B cell (primary cell): ENCODE measurements at regions not wholly inside any gene's neighbourhood (a gene's known extent, or its start where the extent isn't known, plus 50 kb on each side); places are given as distances from the start of the nearest gene placed in this dataset.

Source experiments
- ATAC-seq: fragments of 200-7000 bp; cut with Tn5 transposase; one replicate; pipeline ENCODE4 v1.10.0; 2021; ENCODE audit warnings: low read depth, mild to moderate bottlenecking, moderate number of reproducible peaks, moderate library complexity
- CTCF ChIA-PET: fragments of 350-600 bp; sonication (Branson Sonifier 250); formaldehyde crosslinking; loops from one replicate; lab custom pipeline; 2021; ENCODE audit warnings: antibody characterized with exemption, inconsistent platforms; lab: Charles Lee
- POLR2A ChIA-PET: fragments of 350-600 bp; sonication (Branson Sonifier 250); formaldehyde crosslinking; loops from one replicate; lab custom pipeline; 2021; ENCODE audit warnings: antibody characterized with exemption; lab: Charles Lee
- DNase-seq: peaks from one replicate; pipeline ENCODE4 v3.0.0; 2013
- H2AFZ ChIP-seq: 2 replicates; pipeline ENCODE4 v1.6.1; 2012; ENCODE audit warnings: mild to moderate bottlenecking, low read depth, low read length; ENCODE audit not compliant: insufficient read depth, poor library complexity, severe bottlenecking
- H3K27ac ChIP-seq, 2 donors: 1 replicate in 1 of 2; 2 replicates in 1 of 2; pipeline ENCODE4 v1.5.1; 2012 to 2013; ENCODE audit warnings: low read length in 2 of 2, mild to moderate bottlenecking in 2 of 2, moderate library complexity in 1 of 2
- H3K27me3 ChIP-seq, 4 experiments: fragments of 200-600 bp in 1 of 4; sonication (generic) in 1 of 4; replicated peaks in 1 of 4; 1 replicate in 2 of 4; 2 replicates in 2 of 4; pipeline versions ENCODE4 v1.6.1 to v1.7.0; 2013 to 2016; ENCODE audit warnings: low read length in 3 of 4, mild to moderate bottlenecking in 2 of 4, mixed read lengths in 1 of 4, moderate library complexity in 1 of 4; ENCODE audit not compliant: insufficient read depth in 4 of 4, control insufficient read depth in 3 of 4; ENCODE audit errors: control extremely low read depth in 1 of 4
- H3K36me3 ChIP-seq, 2 experiments: replicated peaks in 1 of 2; 1 replicate in 1 of 2; 2 replicates in 1 of 2; pipeline versions ENCODE4 v1.6.1 to v1.7.1; 2013; ENCODE audit warnings: low read length in 1 of 2; ENCODE audit not compliant: insufficient read depth in 2 of 2, control insufficient read depth in 1 of 2; ENCODE audit errors: control extremely low read depth in 1 of 2, extremely low read depth in 1 of 2
- H3K4me1 ChIP-seq, 2 donors: fragments of 200-600 bp in 1 of 2; sonication (generic) in 1 of 2; 1 replicate in 1 of 2; 2 replicates in 1 of 2; pipeline versions ENCODE4 v1.5.1 to v1.6.1; 2013 to 2017; ENCODE audit warnings: low read length in 2 of 2; ENCODE audit not compliant: control insufficient read depth in 2 of 2, insufficient read depth in 2 of 2
- H3K4me2 ChIP-seq: replicated peaks from 2 replicates; pipeline ENCODE3; 2012; ENCODE audit warnings: mild to moderate bottlenecking, low read depth, low read length; ENCODE audit not compliant: poor library complexity, severe bottlenecking
- H3K4me3 ChIP-seq, 5 experiments: fragments of 200-600 bp in 1 of 5; sonication (generic) in 1 of 5; 1 replicate in 3 of 5; 2 replicates in 2 of 5; pipeline versions ENCODE4 v1.5.1 to v1.7.0; 2011 to 2016; ENCODE audit warnings: low read length in 4 of 5, mild to moderate bottlenecking in 4 of 5, low read depth in 2 of 5, control low read depth in 1 of 5, moderate library complexity in 1 of 5; ENCODE audit not compliant: insufficient read depth in 1 of 5; ENCODE audit errors: control extremely low read depth in 1 of 5, extremely low read depth in 1 of 5
- H3K79me2 ChIP-seq: fragments of 200-600 bp; sonication (generic); one replicate; pipeline ENCODE4 v1.6.0; 2016; ENCODE audit warnings: low read length; ENCODE audit not compliant: control insufficient read depth, insufficient read depth
- H3K9ac ChIP-seq: fragments of 200-600 bp; sonication (generic); 2 replicates; pipeline ENCODE4 v1.6.1; 2017; ENCODE audit warnings: mild to moderate bottlenecking, low read length, moderate library complexity
- H3K9me3 ChIP-seq, 3 donors: one replicate each; pipeline versions ENCODE4 v1.6.1 to v1.7.1; 2013; ENCODE audit warnings: low read length in 2 of 3; ENCODE audit not compliant: control insufficient read depth in 2 of 3, insufficient read depth in 1 of 3; ENCODE audit errors: control extremely low read depth in 1 of 3
- H4K20me1 ChIP-seq: 2 replicates; pipeline ENCODE4 v1.6.0; 2012; ENCODE audit warnings: mild to moderate bottlenecking, low read length; ENCODE audit not compliant: insufficient read depth, control insufficient read depth, poor library complexity, severe bottlenecking
- H3K27ac Mint-ChIP-seq: one replicate; pipeline ENCODE4 v1.8.0; 2021; ENCODE audit warnings: mixed read lengths
- H3K27me3 Mint-ChIP-seq: one replicate; pipeline ENCODE4 v1.8.0; 2021; ENCODE audit warnings: mixed read lengths
- H3K4me1 Mint-ChIP-seq: one replicate; pipeline ENCODE4 v1.8.0; 2021; ENCODE audit warnings: mixed read lengths
- H3K4me3 Mint-ChIP-seq: one replicate; pipeline ENCODE4 v1.8.0; 2021; ENCODE audit warnings: mixed read lengths
- H3K9me3 Mint-ChIP-seq: one replicate; pipeline ENCODE4 v1.8.0; 2022; ENCODE audit warnings: mixed read lengths; ENCODE audit not compliant: insufficient read depth
- EZH2 ChIP-seq: IDR thresholded peaks from 2 replicates; pipeline ENCODE4 v1.6.1; 2012; ENCODE audit warnings: borderline replicate concordance, low read depth, mild to moderate bottlenecking, moderate library complexity, low read length; ENCODE audit not compliant: insufficient read depth, poor library complexity, severe bottlenecking
- WGBS: methylation state at CpG from one replicate; pipeline ENCODE4 v1.1.5; 2013; ENCODE audit warnings: missing lambda C conversion rate; ENCODE audit not compliant: insufficient coverage; 5-methylcytosine and 5-hydroxymethylcytosine counted together
- intact Hi-C: fragments of 100-400 bp; cut with micrococcal nuclease; formaldehyde crosslinking; loops from one replicate; pipeline ENCODE4 v1.10.0; 2022
- TF ChIP-seq, protein P1 (sequence below): fragments of 200-600 bp; IDR thresholded peaks from one replicate; pipeline ENCODE4 v1.8.0; 2022; ENCODE audit warnings: antibody characterized with exemption, mild to moderate bottlenecking

DNA sequence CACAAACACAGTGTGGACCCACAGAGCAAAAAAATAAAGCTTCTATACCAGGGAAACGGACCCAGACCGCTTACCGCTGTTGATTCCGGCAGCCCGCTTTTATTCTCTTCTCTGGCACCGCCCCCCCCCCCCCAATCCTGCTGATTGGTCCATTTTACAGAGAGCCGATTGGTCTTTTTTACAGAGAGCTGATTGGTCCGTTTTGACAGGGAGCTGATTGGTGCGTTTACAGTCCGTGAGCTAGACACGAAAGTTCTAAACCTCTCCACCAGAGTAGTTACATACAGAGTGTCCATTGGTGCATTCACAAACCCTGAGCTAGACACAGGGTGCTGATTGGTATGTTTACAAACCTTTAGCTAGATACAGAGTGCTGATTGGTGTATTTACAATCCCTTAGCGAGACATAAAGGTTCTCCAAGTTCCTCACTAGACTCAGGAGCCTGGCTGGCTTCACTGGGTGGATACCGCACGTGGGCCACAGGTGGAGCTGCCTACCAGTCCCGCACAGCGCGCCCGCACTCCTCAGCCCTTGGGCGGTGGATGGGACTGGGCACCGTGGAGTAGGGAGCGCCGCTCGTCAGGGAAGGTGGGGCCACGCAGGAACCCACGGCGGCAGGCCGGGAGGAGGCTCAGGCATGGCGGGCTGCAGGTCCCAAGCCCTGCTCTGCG is 92.4 kb downstream of the HAPSTR1 start:
- ChIA-PET POLR2A (no interaction called here), CTCF (interaction anchor here (0.6 kb wide), 1 partner anchor 1342 kb away, joined by 6 read pairs; no protein-coding TSS in a partner anchor)
- no peak overlapping the region for H3K4me2 ChIP-seq
- Mint-ChIP-seq H3K27ac (no peak overlapping the region), H3K4me1 (no peaks in the 10 kb centered on the region), H3K27me3 (peaks cover 17% of the 10 kb centered on the region), H3K4me3 (no peak overlapping the region), H3K9me3 (peaks cover 2% of the 10 kb centered on the region)
- no peak for ATAC-seq
- no peak overlapping the region for H3K27ac ChIP-seq
- no peaks in the 10 kb centered on the region for H4K20me1 ChIP-seq
- intact Hi-C loops: no loop called here
- H3K36me3 ChIP-seq: no peaks in the 10 kb centered on the region
- TF ChIP-seq EZH2: no peak
- TF ChIP-seq, protein P1, sequence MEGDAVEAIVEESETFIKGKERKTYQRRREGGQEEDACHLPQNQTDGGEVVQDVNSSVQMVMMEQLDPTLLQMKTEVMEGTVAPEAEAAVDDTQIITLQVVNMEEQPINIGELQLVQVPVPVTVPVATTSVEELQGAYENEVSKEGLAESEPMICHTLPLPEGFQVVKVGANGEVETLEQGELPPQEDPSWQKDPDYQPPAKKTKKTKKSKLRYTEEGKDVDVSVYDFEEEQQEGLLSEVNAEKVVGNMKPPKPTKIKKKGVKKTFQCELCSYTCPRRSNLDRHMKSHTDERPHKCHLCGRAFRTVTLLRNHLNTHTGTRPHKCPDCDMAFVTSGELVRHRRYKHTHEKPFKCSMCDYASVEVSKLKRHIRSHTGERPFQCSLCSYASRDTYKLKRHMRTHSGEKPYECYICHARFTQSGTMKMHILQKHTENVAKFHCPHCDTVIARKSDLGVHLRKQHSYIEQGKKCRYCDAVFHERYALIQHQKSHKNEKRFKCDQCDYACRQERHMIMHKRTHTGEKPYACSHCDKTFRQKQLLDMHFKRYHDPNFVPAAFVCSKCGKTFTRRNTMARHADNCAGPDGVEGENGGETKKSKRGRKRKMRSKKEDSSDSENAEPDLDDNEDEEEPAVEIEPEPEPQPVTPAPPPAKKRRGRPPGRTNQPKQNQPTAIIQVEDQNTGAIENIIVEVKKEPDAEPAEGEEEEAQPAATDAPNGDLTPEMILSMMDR: no peak
- no peak overlapping the region for H2AFZ ChIP-seq
- no peak for DNase-seq
- no peaks in the 10 kb centered on the region for H3K9me3 ChIP-seq
- H3K27me3 ChIP-seq: no peaks in the 10 kb centered on the region
- H3K4me1 ChIP-seq: no peaks in the 10 kb centered on the region
- H3K79me2 ChIP-seq: no peaks in the 10 kb centered on the region
- no peak overlapping the region for H3K9ac ChIP-seq
- H3K4me3 ChIP-seq: no peak overlapping the region
- 92% methylated on average over 18 of the region's 29 CpGs for WGBS

DNA sequence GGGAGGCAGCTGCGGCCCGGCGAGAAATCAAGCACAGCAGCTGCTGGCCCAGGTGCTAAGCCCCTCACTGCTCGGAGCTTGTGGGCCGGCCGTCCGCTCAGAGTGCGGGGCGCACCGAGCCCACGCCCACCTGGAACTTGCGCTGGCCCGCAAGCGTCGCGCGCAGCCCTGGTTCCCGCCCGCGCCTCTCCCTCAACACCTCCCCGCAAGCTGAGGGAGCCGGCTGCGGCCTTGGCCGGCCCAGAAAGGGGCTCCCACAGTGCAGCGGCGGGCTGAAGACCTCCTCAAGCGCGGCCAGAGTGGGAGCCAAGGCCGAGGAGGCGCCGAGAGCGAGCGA is 92.9 kb downstream of the HAPSTR1 start:
- H3K4me1 Mint-ChIP-seq: no peaks in the 10 kb centered on the region
- ChIA-PET POLR2A (no interaction called here), CTCF (interaction anchor here (0.6 kb wide), 1 partner anchor 1341 kb away, joined by 6 read pairs; no protein-coding TSS in a partner anchor)
- no peak overlapping the region for H3K27ac Mint-ChIP-seq
- H3K4me3 Mint-ChIP-seq: no peak overlapping the region
- DNase-seq: no peak
- H3K4me3 ChIP-seq: no peak overlapping the region
- no peaks in the 10 kb centered on the region for H3K36me3 ChIP-seq
- H2AFZ ChIP-seq: no peak overlapping the region
- H3K9ac ChIP-seq: no peak overlapping the region
- H3K4me1 ChIP-seq: no peaks in the 10 kb centered on the region
- no peak overlapping the region for H3K4me2 ChIP-seq
- no peaks in the 10 kb centered on the region for H3K79me2 ChIP-seq
- H4K20me1 ChIP-seq: no peaks in the 10 kb centered on the region
- no peak for ATAC-seq
- TF ChIP-seq, protein P1: no peak
- TF ChIP-seq EZH2: no peak
- 90% methylated on average over 29 of the region's 33 CpGs for WGBS
- H3K27me3 ChIP-seq: no peaks in the 10 kb centered on the region
- H3K9me3 ChIP-seq: no peaks in the 10 kb centered on the region
- intact Hi-C loops: no loop called here
- peaks cover 2% of the 10 kb centered on the region for H3K9me3 Mint-ChIP-seq
- H3K27me3 Mint-ChIP-seq: peaks cover 12% of the 10 kb centered on the region
- no peak overlapping the region for H3K27ac ChIP-seq
